T-helper 1 cell treated with Interleukin-12 subunit alpha and Interleukin-12 subunit beta and Interleukin-4 antibody, amounts not matched to agents 30 μg/mL and 1 μg/mL, for 36 hours (primary cell): ENCODE measurements at regions not wholly inside any gene's neighbourhood (a gene's known extent, or its start where the extent isn't known, plus 50 kb on each side); places are given as distances from the start of the nearest gene placed in this dataset.

Source experiments
- H3K27ac Mint-ChIP-seq: one replicate; pipeline ENCODE4 v1.8.0; 2021; ENCODE audit warnings: mild to moderate bottlenecking, mixed read lengths
- H3K27me3 Mint-ChIP-seq: one replicate; pipeline ENCODE4 v1.8.0; 2021; ENCODE audit warnings: low read depth, mixed read lengths
- H3K36me3 Mint-ChIP-seq: one replicate; pipeline ENCODE4 v1.8.0; 2021; ENCODE audit warnings: low read depth, mixed read lengths
- H3K4me1 Mint-ChIP-seq: one replicate; pipeline ENCODE4 v1.8.0; 2021; ENCODE audit warnings: low read depth, mixed read lengths
- H3K4me3 Mint-ChIP-seq: one replicate; pipeline ENCODE4 v1.8.0; 2021; ENCODE audit warnings: mild to moderate bottlenecking, moderate library complexity, mixed read lengths
- H3K9me3 Mint-ChIP-seq: one replicate; pipeline ENCODE4 v1.8.0; 2021; ENCODE audit warnings: mixed read lengths

DNA sequence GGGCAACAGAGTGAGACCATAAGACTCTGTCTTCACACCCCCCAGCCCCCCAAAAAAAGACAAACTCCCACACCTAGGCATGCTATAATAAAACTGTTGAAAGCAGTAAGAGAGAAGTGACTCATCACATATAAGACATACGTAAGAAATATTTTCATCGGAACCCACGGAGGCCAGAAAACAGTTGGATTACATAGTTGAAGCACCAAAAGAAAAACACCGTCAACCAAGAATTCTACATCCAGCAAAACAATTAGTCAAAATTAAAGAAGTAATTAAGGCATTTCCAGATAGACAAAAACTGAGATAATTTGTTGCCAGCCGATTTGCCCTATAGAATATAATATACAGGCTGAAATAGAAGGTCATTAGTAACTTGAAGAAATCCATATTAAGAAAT lies 128.7 kb downstream of the VAPA start:
- H3K4me1 Mint-ChIP-seq: no peaks in the 10 kb centered on the region
- peaks cover 6% of the 10 kb centered on the region for H3K27me3 Mint-ChIP-seq
- peaks cover 11% of the 10 kb centered on the region for H3K9me3 Mint-ChIP-seq
- no peaks in the 10 kb centered on the region for H3K36me3 Mint-ChIP-seq
- H3K27ac Mint-ChIP-seq: no peak overlapping the region
- no peak overlapping the region for H3K4me3 Mint-ChIP-seq

- peaks cover 11% of the 10 kb centered on the region for H3K9me3 Mint-ChIP-seq
These were observed 130.2 kb downstream of the VAPA start for GRCh38 chr18:10044054-10044453.

DNA sequence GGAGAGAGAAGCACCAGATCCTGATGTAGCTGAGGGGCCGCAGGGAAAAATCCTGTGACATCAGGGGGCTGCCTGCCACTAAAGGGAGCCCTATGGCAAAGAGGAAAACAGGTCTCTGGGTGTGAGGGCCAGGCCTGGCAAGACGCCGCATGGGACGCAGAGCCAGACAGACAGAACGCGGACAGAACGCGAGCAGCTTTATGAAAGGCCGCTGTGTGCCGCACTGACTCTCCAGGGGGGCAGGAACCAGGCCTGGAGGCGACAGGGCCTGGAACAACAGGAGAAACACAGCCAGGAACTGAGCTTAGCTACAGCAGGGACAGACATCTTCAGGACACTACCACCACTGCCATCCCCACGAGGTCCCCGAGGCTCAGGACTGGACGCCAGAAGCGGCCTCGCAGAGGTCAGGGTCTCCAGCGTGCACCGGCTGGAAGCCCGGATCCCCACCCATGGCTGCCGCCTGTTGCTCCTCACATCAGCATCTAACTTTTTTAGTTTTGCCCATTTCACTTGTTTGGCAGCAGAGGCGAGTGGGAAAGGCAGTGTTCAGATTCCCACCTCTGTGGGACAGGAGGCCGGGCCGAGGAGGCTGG lies 131.6 kb downstream of the VAPA start:
- no peaks in the 10 kb centered on the region for H3K36me3 Mint-ChIP-seq
- no peaks in the 10 kb centered on the region for H3K4me1 Mint-ChIP-seq

More at GRCh38 chr18:10044054-10044453, 130.2 kb downstream of the VAPA start:
- no peaks in the 10 kb centered on the region for H3K36me3 Mint-ChIP-seq
- H3K4me1 Mint-ChIP-seq: no peaks in the 10 kb centered on the region
- no peak overlapping the region for H3K27ac Mint-ChIP-seq
- no peak overlapping the region for H3K4me3 Mint-ChIP-seq
- peaks cover 6% of the 10 kb centered on the region for H3K27me3 Mint-ChIP-seq

DNA sequence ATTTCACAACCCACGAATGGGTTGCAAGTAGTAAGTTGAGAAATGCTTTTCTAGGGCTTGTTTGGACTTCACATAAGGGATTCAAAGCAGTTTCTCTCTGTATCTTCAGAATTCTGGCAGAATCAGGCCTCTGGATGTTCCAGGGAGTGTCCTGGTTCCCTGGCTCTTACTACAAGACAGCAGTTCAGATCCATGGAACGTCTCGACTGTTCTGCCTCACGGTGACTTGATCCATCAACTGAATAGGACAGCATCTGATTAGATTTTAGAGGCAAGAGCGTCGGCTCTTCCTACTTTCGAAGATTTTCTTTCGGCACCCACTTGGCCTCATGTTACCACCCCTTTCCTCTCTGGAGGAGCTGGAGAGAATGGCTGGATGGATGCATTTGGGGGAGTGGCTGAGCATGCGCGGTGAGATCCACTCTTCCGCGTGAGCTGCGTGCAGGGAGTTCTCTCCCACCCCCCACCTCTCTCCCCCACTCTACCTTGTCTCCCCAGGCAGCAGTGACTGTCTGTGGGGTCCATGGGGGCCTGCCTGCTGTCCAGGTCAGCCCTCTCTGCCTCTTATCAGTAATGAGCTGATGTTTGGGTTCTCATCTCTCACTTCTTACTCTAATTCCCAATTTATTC lies 132.5 kb downstream of the VAPA start:
- Mint-ChIP-seq H3K9me3 (peaks cover 8% of the 10 kb centered on the region), H3K27ac (no peak overlapping the region), H3K4me1 (no peaks in the 10 kb centered on the region), H3K27me3 (peaks cover 6% of the 10 kb centered on the region), H3K4me3 (no peak overlapping the region), H3K36me3 (no peaks in the 10 kb centered on the region)

More for the DNA sequence above, 131.6 kb downstream of the VAPA start:
- H3K27me3 Mint-ChIP-seq: peaks cover 6% of the 10 kb centered on the region
- no peak overlapping the region for H3K27ac Mint-ChIP-seq
- H3K4me3 Mint-ChIP-seq: no peak overlapping the region
- H3K9me3 Mint-ChIP-seq: peaks cover 11% of the 10 kb centered on the region

DNA sequence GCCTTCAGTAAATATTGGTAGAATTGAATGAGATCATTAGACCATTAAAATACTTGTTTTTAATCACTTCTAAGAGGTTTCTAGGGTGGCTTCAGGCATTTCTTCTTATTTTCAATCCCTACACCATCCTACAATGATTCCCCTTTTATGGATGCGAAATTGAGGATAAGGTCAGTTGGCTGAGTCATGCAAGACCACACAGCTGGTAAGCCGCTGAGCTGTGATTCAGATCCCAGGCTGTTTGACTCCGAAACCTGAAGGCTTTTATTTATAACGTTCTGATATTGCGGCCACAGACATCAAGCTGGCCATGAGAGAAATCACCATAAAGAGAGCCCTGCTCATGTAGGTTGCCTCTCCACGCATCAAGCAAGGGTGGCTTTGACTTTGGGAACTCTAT lies 133.4 kb downstream of the VAPA start:
- no peaks in the 10 kb centered on the region for H3K4me1 Mint-ChIP-seq
- H3K27ac Mint-ChIP-seq: no peak overlapping the region
- no peaks in the 10 kb centered on the region for H3K36me3 Mint-ChIP-seq
- peaks cover 4% of the 10 kb centered on the region for H3K9me3 Mint-ChIP-seq
- no peak overlapping the region for H3K4me3 Mint-ChIP-seq
- no peaks in the 10 kb centered on the region for H3K27me3 Mint-ChIP-seq

- H3K4me3 Mint-ChIP-seq: no peak overlapping the region
- H3K27ac Mint-ChIP-seq: no peak overlapping the region
- H3K27me3 Mint-ChIP-seq: no peaks in the 10 kb centered on the region
- H3K4me1 Mint-ChIP-seq: no peaks in the 10 kb centered on the region
- no peaks in the 10 kb centered on the region for H3K36me3 Mint-ChIP-seq
- no peaks in the 10 kb centered on the region for H3K9me3 Mint-ChIP-seq
These were observed 135.9 kb downstream of the VAPA start for GRCh38 chr18:10049747-10050146.

DNA sequence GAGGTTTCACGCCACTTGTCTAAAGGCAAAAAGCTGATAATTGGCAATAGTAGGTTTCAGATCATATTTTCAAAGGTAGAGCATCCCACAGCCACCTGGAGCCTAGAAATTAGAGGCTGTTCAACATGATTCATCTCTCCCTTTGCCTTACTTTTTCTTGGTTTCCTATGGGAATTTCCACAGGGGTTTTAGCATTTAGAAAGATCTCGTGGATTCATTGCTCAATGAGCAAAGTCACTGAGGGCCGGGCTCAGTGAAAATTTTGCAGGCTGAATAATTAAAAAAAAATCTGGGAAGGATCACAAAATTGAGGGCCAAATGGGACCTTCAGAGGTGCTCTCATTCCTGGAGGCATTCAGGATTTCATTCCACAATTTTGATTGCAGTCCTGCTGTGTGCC lies 137.1 kb downstream of the VAPA start:
- no peak overlapping the region for H3K4me3 Mint-ChIP-seq
- H3K27me3 Mint-ChIP-seq: no peaks in the 10 kb centered on the region
- H3K36me3 Mint-ChIP-seq: no peaks in the 10 kb centered on the region
- H3K27ac Mint-ChIP-seq: no peak overlapping the region
- no peaks in the 10 kb centered on the region for H3K9me3 Mint-ChIP-seq
- no peaks in the 10 kb centered on the region for H3K4me1 Mint-ChIP-seq

DNA sequence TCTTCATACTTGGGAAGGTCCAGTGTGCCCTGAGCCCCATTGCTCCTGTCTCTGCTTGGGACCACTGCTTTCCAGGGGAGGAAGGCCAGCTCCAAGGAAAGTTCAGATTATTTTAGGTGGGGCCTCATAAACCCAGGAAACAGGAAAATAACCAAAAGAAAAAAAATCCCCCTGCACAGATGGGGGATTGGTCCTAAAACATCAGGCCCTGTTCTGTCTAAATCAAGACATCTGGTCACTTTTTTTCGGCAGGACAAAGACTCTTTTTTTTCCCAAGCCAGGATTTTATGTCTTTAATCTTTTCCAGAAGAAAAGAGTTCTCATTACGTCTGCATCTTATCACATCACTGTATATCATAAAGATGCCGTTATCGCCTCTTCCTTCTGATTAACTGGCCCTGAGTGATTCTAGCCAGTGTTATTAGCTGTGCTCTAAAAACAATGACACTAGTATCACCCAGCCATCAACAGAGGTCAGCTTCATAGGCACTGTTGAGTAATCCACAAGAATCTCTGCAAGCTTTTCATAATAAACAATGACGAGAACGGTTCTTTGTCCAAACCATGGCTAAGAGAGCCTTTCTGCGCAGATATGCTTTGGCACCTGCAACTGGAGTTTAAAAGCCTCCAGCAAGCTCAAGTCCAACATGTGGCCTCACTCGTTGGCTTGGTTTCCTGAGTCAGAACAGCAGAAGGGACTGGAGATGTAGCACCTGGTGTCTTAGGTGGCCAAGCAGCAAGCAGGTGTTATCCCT lies 138.2 kb downstream of the VAPA start:
- no peak overlapping the region for H3K4me3 Mint-ChIP-seq
- H3K4me1 Mint-ChIP-seq: no peaks in the 10 kb centered on the region
- no peaks in the 10 kb centered on the region for H3K36me3 Mint-ChIP-seq
- no peak overlapping the region for H3K27ac Mint-ChIP-seq
- H3K9me3 Mint-ChIP-seq: no peaks in the 10 kb centered on the region
- no peaks in the 10 kb centered on the region for H3K27me3 Mint-ChIP-seq

DNA sequence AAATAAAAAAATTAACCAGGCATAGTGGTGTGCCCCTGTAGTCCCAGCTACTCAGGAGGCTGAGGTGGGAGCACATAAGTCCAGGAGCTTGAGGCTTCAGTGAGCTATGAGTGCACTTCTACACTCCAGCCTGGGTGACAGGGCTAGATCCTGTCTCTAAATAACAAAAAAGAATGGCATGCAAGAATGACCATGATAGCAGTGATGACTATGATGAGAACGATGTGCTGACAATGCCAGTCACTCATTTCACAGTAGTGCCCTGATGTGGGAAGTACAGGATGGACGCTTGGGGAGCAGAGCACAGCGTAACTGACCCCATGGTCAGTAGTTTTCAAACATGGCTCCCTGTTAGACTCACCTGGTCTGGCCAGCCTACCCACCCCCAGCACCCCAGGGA lies 139.1 kb downstream of the VAPA start:
- H3K4me1 Mint-ChIP-seq: no peaks in the 10 kb centered on the region
- no peaks in the 10 kb centered on the region for H3K27me3 Mint-ChIP-seq
- H3K36me3 Mint-ChIP-seq: no peaks in the 10 kb centered on the region
- no peak overlapping the region for H3K4me3 Mint-ChIP-seq
- no peaks in the 10 kb centered on the region for H3K9me3 Mint-ChIP-seq
- no peak overlapping the region for H3K27ac Mint-ChIP-seq

- Mint-ChIP-seq H3K27ac (no peak overlapping the region), H3K36me3 (no peaks in the 10 kb centered on the region), H3K9me3 (no peaks in the 10 kb centered on the region), H3K27me3 (no peaks in the 10 kb centered on the region), H3K4me1 (no peaks in the 10 kb centered on the region), H3K4me3 (no peak overlapping the region)
These were observed 140.0 kb downstream of the VAPA start for GRCh38 chr18:10053861-10054260.

GRCh38 chr18:10054366-10054765 lies 140.6 kb downstream of the VAPA start:
- Mint-ChIP-seq H3K36me3 (no peaks in the 10 kb centered on the region), H3K4me3 (no peak overlapping the region), H3K4me1 (no peaks in the 10 kb centered on the region), H3K27me3 (peaks cover under 1% of the 10 kb centered on the region), H3K27ac (no peak overlapping the region), H3K9me3 (no peaks in the 10 kb centered on the region)

GRCh38 chr18:10055125-10055750 lies 141.4 kb downstream of the VAPA start:
- H3K27me3 Mint-ChIP-seq: peaks cover 5% of the 10 kb centered on the region

DNA sequence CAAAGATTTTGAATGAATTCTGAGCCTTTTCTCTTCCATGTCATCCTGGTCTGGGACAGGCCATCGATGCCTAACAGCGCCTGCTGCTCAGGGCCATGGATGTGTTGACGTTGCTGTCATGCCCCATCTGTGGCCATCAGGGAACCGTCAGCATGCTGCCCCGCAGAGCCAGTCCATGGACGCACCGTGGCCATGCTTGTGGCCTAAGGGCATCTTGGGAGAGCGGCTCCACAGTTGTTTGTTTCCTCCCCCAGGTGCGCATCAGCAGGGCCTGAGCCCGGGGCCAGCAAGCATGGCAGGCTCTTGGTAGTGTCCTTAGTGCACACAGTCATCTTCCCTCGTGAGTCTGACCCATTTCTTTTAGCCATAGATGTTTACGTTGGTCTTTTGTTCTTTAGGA lies 142.7 kb downstream of the VAPA start:
- no peaks in the 10 kb centered on the region for H3K9me3 Mint-ChIP-seq
- no peak overlapping the region for H3K27ac Mint-ChIP-seq
- H3K4me1 Mint-ChIP-seq: no peaks in the 10 kb centered on the region
- H3K4me3 Mint-ChIP-seq: no peak overlapping the region
- peaks cover 9% of the 10 kb centered on the region for H3K27me3 Mint-ChIP-seq
- no peaks in the 10 kb centered on the region for H3K36me3 Mint-ChIP-seq

More at GRCh38 chr18:10055125-10055750, 141.4 kb downstream of the VAPA start:
- Mint-ChIP-seq H3K4me3 (no peak overlapping the region), H3K36me3 (no peaks in the 10 kb centered on the region), H3K4me1 (no peaks in the 10 kb centered on the region), H3K9me3 (no peaks in the 10 kb centered on the region), H3K27ac (no peak overlapping the region)

DNA sequence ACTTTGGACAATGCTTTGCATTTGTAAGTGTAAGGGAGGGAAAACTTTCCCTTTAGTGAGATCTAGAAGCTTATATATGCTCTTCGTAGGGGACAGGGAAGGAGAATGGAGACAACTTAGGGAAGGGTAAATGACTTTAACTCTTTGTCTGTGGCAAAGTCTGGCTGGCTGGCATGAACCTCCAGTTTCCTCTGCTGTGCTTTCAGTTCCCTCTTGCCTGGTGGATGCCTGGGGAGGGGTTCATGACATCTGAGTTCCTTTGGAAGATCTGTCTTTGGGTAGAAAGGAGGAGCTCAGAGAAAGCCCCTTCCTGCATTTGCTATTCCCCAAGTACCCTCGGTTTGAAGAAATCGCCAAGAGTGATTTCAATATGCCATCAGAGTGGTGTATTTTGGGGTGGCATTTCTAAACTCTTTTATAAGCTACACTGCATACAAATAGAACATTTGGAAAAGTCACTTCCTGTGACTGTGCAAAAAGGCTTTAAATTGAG lies 143.6 kb downstream of the VAPA start:
- H3K36me3 Mint-ChIP-seq: no peaks in the 10 kb centered on the region
- H3K9me3 Mint-ChIP-seq: no peaks in the 10 kb centered on the region
- peaks cover 13% of the 10 kb centered on the region for H3K27me3 Mint-ChIP-seq
- H3K27ac Mint-ChIP-seq: no peak overlapping the region
- no peaks in the 10 kb centered on the region for H3K4me1 Mint-ChIP-seq
- H3K4me3 Mint-ChIP-seq: no peak overlapping the region
